HG03460 (cell line): ENCODE measurements at regions not wholly inside any gene's neighbourhood (a gene's known extent, or its start where the extent isn't known, plus 50 kb on each side); places are given as distances from the start of the nearest gene placed in this dataset.

ENCODE experiments used
- ATAC-seq: cut with Tn5 transposase; IDR thresholded peaks from one replicate; pipeline ENCODE4 v1.9.1; 2021; ENCODE audit not compliant: unreplicated experiment

DNA sequence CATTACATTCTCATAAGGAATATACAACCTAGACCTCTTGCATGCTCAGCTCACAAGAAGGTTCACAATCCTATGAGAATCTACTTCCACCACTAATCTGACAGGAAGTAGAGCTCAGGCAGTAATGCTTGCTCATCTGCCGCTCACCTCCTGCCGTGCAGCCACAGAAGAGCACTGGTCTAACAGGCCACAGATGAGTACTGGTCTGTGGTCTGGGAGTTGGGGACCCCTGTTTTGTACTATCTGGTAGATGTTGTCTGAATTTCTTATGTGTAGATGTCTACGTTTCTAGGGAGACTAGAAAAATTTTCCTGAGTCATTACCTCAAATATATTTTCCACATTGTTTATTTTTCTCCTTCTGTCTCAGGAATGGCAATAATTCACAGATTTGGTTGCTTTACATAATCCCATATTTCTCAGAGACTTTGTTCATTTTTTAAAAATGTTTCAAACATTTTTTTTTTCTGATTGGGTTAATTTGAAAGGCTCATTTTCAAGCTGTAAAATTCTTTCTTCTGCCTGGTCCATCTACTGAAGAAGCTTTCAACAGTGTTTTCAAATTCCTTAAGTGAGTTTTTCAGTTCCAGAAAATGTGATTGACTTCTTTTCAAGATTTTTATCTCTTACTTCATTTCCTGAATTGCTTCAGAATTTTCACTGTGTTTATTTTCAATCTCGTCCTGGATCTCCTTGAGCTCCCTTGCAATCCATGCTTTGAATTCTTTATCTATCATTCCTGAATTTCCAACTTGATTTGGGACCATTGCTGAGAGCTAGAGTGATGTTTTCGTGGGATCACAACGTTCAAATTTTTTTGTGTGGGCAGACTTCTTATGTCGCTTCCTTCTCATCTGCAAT is 1322.2 kb downstream of the PCDH9 start:
- ATAC-seq, result no peak

DNA sequence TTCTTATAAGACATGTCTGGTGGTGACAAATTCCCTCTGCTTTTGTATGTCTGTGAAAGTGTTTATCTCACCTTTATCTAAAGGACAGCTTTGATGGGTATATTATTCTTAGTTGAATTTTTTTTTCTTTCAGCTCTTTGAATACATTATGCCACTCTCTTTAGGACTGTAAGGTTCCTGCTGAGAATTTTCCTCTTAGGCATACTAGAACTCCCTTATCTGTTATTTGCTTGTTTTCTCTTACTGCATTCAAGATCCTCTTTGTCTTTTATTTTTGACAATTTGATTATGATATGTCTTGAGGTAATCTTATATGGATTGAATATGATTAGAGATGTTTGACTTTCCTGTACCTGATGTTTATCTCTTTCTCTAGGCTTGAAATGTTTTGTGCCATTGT is 1328.4 kb downstream of the PCDH9 start:
- no peak for ATAC-seq

DNA sequence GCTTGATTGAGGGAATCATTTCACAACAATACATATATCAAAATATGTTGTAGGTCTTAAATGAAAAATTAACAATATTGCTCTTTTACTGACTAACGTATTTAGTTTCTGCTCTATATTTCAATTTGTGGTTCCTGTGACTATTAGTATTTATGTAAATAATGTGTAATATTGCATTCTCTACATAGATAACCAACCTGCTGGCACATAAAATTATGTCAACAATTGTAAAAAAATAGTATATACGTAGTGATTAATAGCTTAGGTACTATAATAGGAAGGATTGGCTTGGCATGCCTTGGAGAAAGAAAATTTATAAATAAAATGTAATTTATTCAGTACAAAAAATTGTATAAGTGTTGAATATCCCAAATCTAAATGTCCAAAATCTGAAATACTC is 1336.1 kb downstream of the PCDH9 start:
- no peak for ATAC-seq

DNA sequence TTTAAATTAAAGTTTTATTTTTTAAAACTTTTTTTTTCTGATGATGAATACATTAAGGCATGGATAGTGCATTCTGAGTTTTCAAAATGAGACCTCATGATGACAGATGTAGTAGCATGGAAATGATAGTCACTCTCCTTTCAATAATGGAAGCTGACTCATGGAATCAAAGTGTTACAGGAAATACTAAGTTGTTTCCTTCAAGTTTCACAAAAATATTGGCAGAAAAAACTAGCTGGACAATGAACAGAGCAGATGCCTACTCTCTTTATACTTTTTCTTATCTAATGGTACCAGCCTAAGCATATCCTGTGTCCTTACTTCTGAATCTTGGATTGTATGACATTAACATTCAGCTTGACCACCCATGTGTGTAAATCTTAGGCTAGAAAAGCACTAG is 1337.3 kb downstream of the PCDH9 start:
- no peak for ATAC-seq

DNA sequence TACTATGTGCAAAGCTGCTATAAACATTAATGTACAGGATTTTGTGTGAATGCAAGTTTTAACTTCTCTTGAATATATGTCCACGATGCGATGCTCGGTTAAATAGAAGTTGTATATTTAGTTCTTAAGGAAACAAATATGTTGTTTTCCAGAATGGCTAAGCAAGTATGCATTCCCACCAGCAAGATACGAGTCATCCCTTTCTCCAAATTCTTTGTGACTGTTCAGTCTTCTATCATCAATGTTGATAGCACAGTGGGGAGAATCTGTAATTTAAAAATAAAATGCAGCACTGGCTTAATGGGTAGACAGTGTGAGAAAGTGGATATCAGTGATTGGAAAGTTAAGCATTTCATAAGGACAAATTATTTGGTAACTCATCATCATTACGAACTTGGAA is 1340.8 kb downstream of the PCDH9 start:
- ATAC-seq, result no peak

DNA sequence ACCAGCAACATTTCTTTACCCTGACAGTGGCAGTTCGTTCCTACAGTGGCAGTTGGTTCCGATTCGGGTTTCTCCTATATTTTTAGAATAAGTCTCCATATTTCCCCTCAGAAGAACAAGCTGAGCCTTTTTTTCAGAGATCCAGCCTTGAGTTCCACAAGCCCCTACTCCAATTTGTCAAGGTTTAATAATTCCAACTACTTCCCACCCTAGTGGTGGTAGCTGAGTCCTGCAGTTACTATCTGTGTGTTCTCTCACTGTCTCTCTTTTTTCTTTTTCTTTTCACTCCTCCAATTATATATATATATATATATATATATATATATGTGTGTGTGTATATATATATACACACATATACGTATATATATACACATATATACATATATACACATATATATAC is 1347.3 kb downstream of the PCDH9 start:
- ATAC-seq, result no peak

DNA sequence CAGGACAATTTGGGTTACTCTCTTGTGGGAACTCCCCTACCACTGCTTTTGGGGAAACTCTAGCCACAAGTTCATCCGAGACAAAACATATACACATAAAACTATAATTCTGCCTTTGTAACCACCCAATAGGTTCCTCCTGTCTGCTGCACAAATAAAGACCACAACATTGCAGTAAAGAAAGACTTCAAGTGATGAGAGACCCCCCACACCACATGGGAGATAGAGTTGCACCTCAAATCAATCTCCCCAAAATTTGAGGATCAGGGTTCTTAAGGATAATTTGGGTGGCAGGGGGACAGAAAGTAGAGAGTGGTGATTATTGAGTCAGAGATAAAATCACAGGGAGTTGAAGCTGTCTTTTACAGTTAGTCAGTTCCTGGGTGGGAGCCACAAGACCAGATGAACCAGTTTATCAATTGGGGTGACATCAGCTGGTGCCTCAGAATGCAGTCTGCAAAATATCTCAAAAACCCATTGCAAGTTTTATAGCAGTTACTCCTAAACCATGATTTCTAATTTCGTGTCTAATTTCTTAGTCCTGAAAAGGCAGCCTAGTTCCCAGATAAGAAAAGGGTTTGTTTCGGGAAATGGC is 1348.5 kb downstream of the PCDH9 start:
- no peak for ATAC-seq

DNA sequence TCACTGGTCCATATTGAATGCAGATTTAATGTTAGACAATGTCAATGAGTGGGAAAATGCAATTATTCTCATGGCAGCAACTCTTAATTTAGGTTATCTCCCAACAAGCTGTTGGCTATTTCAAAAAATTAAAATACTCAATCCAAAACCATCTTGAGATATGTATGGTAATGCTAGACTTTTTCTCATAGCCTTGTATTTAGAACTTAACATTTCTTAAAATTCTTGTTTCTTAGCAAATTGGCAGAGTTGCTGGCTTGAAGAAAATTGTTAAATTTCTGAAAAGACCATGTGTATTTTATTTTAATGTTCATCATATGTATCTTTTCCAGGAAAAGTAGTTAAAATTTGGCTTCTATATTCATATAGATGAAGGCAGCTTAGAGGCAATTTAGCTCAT is 1355.1 kb downstream of the PCDH9 start:
- no peak for ATAC-seq

DNA sequence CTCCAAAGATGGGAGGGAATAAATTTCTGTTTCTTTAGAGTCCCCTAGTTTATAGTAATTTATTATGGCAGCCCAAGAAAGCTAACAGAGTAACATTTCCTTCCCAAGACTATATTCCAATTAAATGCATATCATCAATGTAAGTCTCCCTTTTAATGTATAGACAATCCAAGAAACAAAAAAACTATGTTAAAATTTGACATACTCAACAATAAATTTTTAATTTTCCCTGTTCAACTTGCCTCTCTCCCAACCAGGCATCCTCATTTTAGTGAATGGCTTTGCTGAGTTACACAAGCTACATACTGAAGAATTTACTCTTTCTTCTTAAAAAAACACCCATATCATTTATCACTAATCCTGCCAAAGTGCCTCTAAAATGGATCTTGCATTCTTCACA is 1357.7 kb downstream of the PCDH9 start:
- ATAC-seq, result no peak

DNA sequence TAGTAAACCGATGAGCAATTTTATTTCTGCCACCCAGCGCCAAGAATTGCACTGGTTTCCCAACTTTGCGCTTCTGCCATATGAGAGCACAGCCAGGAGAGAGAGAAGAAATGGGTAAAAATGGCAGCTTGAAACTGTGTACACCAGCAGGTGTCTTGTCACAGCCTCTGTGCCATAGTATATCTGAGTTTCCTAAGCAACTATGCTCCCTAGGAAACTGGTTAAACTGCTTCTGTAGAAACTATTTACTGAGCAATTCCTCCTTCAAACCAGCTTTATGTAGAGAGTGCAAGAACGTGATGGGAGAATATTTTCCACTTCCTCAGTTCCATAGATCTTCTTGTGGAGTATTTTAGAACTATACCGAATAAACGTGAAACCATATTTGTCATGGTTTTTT is 1361.3 kb downstream of the PCDH9 start:
- no peak for ATAC-seq

DNA sequence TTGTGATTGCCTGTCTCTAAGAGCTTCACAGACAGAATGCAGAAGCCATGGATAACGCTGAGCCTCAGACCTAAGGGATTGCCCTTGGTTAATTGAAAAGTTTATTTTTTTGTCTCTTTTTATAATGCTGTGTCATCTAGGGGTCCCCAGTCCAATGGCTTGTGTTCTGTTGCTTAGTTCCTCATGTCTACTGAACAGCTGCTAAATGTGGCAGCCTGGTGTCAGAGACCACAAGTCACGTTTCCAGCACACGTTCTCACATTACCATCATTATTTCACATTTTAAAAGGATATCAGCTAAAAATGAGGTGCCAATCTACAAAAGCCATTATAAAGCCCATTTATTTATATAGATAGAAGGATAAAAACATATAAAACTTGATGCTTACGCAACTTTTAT is 1362.0 kb downstream of the PCDH9 start:
- ATAC-seq, result no peak

DNA sequence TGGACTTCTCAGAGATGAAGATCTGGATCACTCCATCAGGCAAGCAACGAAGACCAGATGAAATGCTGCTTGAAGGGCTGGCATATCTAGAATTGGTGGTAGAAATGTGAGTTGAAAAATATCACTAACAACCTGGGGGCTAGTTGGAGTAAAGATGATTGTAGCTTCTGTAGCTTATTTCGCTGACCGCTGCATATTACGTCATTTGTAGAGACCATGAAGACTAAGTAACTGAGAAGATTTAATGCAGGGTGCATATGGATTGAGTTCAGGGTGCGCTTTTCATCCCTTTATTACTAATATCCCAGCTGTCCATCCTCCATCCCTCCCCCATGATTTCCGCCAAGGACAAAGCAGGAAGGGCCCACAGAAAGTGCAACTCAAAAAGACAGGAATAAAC is 1364.0 kb downstream of the PCDH9 start:
- no peak for ATAC-seq

DNA sequence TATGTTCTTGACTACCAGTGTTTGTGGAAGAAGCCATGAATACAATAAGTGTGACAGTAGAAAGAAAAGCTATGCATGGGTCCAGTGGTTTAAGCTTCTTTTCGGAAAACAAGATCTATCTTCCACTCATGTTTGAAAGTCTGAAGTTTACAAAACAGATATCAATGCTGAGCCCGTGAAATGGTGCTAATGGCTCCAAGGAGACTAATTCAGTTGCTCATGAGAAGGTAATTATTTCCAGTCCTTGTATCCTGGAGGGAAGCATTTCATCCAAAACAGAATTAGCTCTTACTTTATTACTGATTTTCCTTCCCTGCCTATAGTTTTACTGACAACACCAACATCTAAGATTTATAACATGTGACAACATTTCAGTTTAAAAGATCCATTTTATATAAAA is 1364.9 kb downstream of the PCDH9 start:
- no peak for ATAC-seq

DNA sequence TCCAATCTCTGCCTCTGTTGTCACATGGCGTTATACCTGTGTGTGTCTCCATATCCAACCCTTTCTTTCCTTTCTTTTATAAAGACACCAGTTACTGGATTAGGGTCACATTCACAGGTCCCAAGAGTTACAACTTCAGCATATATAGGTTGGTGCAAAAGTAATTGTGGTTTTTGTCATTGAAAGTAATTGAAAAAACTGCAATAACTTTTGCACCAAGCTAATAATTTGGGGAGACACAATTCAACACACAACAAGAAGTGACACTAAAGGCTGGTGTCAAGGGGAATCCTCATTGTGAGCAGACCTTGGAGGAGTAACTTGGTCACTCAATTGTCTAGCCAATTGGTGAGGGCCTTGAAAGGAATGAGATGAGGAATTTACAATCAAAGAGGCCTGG is 1366.1 kb downstream of the PCDH9 start:
- ATAC-seq, result no peak

DNA sequence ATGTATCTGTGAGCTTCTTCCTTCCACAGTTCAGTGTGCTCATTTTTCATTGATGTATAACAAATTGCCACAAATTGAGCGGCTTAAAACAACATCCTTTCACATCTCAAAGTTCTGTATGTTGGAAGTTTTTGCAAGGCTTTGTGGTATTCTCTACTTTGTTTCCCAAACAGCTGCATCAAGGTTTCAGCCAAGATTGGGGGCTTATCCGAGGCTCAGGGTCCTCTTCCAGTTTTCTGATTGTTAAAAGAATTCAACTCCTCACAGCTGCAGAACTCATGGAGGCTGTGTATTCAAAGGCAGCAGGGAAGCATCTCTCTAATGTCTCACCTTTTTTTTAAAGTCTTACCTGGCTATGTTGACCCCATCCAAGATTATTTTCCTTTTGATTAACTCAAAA is 1369.8 kb downstream of the PCDH9 start:
- ATAC-seq, result no peak

DNA sequence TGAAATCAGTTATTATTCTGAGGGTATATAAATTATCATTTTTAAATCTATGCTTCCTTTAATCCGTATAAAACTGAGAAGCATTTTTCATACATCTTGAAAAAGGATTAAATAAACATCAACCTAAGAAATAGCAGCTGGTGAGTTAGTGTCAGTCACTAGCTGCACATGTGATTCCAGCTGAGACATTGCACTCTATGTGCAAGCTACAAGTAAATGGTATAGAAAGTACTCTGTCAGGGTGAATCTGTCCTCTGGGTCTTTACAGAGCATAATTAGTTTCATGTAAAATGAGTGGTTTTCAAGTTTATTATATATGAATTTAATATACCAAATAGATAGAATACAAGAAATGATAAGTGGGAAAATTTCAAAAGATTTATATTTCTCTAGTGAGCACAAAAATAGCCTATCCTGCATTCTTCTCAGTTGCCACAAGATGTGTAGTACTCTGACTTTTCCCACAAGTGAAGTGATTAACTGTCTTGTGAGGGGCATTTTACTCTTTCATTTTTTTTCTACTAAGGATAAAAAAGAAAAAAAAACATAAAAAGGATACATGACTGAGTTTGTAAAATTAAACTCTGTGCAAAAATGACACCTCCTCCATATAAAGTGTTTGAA is 1372.1 kb downstream of the PCDH9 start:
- ATAC-seq, result no peak

DNA sequence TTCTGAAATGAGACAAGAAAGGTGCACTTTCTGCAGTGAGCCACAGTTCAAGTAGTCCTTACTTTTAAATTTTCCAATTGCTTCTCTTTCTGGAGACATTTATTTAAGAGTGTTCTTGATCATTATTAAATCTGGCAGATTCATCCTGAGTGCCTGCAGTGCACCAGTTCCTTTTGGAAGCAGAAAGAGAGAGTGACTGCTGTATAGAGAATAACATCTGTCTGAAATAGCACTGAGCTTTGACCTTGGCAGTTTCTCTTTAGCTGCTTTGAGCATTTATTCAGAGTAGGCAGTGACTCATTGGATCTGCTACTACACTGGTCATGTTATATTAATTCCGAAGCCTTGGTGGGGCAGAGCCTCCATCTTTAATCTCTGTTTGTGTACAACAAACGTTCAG is 1373.7 kb downstream of the PCDH9 start:
- ATAC-seq, result no peak

DNA sequence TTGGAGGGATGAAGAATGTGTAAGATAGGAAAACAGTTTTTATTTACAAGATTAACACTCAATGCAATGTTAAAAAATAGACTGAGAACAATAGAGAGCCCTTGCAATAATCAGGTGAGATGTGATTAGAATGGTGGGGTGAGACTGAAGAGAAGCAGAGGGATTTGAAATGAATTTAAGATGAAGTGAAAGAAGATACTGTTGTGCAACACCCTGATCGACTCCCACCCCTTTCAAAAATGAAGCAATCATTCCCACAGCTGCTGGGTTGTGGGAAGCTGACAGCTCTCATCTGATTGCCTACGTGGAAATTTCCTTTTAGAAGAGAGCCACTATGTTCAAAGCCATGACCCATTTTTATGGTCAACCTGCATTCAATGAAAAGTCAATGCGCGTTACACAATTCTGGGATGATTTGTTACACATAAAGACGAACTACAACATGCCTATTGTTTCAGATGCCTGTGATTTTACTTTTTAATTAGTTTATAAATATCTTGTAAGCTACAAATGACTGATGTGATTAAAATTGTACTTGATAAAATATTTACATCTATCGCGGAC is 1374.8 kb downstream of the PCDH9 start:
- no peak for ATAC-seq

DNA sequence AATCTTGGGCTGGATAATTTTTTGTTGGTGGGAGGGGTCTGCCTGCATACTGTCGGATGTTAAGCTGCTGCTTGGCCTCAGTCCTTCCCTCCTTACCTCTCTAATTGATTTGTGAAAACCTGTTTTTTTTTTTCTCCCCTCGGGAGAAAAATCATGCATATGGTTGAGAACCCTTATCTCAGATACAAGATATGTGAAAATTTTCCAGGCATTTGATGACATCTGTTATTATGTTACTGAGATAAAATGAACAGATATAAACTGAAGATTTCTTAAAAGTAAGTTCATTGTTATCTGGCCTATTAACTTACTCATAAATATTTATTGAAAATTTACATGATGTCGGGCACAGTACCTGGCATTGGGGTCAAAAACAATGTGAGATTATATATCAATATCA is 1375.7 kb downstream of the PCDH9 start:
- no peak for ATAC-seq

DNA sequence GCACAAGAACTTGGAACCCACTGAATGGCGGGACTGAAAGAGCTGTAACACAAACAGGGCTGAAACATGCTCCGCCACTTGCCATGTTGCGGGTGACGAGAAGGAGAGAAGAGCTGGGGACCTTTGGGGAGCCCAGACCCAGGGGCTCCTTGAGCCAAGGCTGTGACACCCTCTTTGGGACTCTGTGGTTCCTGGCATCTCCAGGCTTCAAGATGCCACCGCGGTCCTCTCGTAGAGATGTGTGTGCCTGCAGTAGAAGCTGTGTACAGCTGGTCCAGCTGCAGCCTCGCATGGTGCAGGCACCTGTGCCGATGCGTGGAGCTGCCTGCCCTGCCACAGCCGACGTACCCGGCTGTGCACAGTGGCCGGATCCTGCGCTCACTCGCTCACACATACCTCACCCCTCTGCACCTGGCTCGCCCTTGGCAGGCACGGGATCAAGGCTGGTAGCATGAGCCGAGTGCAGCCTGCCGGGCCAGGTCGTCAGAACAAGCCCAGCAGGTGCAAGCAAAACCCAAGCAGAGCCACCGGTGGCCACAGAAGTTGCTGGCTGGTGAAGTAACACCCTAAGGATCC is 1385.8 kb downstream of the PCDH9 start:
- no peak for ATAC-seq

DNA sequence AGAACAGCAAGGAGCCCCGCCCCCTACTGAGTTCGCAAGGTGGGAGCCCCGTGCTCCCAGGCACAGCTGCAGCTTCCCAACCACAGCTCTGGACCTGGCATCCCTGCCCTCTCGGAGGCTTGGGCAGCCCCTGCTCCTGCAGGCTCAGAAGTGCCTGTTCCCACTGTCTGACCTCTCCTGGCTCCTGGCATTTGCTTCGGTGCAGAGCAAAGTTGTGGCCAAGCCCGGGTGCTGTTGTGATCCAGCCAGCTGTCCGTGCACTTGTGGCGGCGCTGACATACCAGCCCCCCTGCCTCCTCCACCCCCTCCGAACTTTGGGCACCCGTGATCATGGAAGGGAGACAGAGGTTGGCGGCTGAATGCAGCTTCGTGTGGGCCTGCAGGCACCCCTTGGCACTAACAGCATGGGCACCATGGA is 1386.8 kb downstream of the PCDH9 start:
- ATAC-seq, result no peak

DNA sequence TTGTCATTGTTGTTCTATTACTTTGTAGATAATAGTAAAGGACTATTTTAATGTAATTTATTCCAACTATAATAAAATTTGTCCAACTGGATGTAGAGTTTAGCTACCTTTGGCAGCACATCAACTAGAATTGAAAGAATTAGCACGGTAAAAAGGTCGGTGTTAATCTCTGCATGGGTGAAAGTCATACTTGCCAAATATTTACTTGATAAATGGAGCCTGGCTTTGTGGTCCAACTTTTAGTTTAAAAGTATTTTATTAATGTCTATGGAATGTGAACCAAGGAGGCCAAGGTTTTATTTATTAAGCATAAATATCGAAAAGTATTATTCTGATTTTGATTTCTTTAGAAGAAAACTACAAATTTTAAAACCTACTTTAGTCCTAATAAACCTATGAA is 1389.0 kb downstream of the PCDH9 start:
- ATAC-seq, result no peak
